ENCODE measurements at regions not wholly inside any gene's neighbourhood (a gene's known extent, or its start where the extent isn't known, plus 50 kb on each side); places are given as distances from the start of the nearest gene placed in this dataset.

DNA sequence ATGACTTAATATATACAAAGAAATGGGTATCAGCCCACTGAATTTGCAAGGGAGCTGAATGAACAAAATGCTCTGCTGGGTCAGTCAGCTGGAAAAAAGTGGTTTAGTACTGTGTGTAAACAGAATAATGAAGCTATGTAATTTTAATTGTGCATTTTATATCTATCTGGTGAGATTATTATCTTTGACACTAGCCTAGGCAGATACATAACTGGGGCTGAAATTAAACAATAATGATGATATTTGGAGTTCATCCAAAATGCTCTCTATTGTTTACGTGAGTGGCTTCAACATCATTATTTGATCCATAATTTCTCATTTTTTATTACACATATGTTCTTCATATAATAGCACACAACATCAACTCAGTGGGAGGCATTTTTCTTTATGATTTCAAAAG, 208.5 kb upstream of the SNX7 start:
- H3K27ac ChIP-seq (replicated peaks): no peak overlapping the region
- no peaks in the 10 kb centered on the region for H3K27me3 ChIP-seq (ENCODE audit: insufficient read depth, poor library complexity, severe bottlenecking)
- no peak overlapping the region for H3K4me3 ChIP-seq (replicated peaks; ENCODE audit: insufficient read depth, low read length)
- TF ChIP-seq GABPA (IDR thresholded peaks at IDR 0.05; ENCODE audit: low read depth) (no peak), POLR2AphosphoS5 (IDR thresholded peaks at IDR 0.05; ENCODE audit: low read depth) (no peak), SPI1 (IDR thresholded peaks at IDR 0.05; ENCODE audit: borderline replicate concordance, low read depth) (no peak)
- TF ChIP-seq, protein P1, sequence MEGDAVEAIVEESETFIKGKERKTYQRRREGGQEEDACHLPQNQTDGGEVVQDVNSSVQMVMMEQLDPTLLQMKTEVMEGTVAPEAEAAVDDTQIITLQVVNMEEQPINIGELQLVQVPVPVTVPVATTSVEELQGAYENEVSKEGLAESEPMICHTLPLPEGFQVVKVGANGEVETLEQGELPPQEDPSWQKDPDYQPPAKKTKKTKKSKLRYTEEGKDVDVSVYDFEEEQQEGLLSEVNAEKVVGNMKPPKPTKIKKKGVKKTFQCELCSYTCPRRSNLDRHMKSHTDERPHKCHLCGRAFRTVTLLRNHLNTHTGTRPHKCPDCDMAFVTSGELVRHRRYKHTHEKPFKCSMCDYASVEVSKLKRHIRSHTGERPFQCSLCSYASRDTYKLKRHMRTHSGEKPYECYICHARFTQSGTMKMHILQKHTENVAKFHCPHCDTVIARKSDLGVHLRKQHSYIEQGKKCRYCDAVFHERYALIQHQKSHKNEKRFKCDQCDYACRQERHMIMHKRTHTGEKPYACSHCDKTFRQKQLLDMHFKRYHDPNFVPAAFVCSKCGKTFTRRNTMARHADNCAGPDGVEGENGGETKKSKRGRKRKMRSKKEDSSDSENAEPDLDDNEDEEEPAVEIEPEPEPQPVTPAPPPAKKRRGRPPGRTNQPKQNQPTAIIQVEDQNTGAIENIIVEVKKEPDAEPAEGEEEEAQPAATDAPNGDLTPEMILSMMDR (IDR thresholded peaks at IDR 0.05; ENCODE audit: insufficient read depth, low read length): no peak
- TF ChIP-seq, protein P2, sequence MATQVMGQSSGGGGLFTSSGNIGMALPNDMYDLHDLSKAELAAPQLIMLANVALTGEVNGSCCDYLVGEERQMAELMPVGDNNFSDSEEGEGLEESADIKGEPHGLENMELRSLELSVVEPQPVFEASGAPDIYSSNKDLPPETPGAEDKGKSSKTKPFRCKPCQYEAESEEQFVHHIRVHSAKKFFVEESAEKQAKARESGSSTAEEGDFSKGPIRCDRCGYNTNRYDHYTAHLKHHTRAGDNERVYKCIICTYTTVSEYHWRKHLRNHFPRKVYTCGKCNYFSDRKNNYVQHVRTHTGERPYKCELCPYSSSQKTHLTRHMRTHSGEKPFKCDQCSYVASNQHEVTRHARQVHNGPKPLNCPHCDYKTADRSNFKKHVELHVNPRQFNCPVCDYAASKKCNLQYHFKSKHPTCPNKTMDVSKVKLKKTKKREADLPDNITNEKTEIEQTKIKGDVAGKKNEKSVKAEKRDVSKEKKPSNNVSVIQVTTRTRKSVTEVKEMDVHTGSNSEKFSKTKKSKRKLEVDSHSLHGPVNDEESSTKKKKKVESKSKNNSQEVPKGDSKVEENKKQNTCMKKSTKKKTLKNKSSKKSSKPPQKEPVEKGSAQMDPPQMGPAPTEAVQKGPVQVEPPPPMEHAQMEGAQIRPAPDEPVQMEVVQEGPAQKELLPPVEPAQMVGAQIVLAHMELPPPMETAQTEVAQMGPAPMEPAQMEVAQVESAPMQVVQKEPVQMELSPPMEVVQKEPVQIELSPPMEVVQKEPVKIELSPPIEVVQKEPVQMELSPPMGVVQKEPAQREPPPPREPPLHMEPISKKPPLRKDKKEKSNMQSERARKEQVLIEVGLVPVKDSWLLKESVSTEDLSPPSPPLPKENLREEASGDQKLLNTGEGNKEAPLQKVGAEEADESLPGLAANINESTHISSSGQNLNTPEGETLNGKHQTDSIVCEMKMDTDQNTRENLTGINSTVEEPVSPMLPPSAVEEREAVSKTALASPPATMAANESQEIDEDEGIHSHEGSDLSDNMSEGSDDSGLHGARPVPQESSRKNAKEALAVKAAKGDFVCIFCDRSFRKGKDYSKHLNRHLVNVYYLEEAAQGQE (IDR thresholded peaks at IDR 0.05; ENCODE audit: insufficient replicate concordance, low read depth): no peak
- DNase-seq (ENCODE audit: low read depth in 1 of 2, low spot score in 1 of 2): no peak

GRCh38 chr1:98452162-98452561, 209.4 kb upstream of the SNX7 start:
- H3K27ac ChIP-seq (replicated peaks): no peak overlapping the region
- no peak overlapping the region for H3K4me3 ChIP-seq (replicated peaks; ENCODE audit: insufficient read depth, low read length)
- no peak for DNase-seq (ENCODE audit: low read depth in 1 of 2, low spot score in 1 of 2)
- no peaks in the 10 kb centered on the region for H3K27me3 ChIP-seq (ENCODE audit: insufficient read depth, poor library complexity, severe bottlenecking)
- TF ChIP-seq, protein P1 (IDR thresholded peaks at IDR 0.05; ENCODE audit: insufficient read depth, low read length): no peak
- TF ChIP-seq GABPA (IDR thresholded peaks at IDR 0.05; ENCODE audit: low read depth): no peak
- no peak for TF ChIP-seq SPI1 (IDR thresholded peaks at IDR 0.05; ENCODE audit: borderline replicate concordance, low read depth)
- TF ChIP-seq POLR2AphosphoS5 (IDR thresholded peaks at IDR 0.05; ENCODE audit: low read depth): no peak
- TF ChIP-seq, protein P2 (IDR thresholded peaks at IDR 0.05; ENCODE audit: insufficient replicate concordance, low read depth): no peak

DNA sequence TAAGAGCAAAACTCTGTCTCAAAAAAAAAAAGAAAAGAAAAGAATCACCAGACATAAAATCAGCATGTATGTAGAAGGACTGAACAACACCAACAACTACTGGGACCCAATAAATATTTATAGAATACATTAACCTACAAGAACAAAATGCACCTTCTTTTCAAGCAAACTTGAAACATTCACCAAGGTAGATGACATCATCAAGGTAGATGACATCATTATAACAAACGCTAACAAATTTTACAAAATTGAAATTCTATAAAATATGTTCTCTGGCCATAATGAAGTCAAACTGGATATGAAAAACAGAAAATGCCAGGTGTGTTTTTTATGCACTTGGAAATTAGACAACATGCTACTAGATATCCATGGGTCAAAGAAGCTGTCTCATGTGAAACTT, 220.2 kb upstream of the SNX7 start:
- no peak overlapping the region for H3K4me3 ChIP-seq (replicated peaks; ENCODE audit: insufficient read depth, low read length)
- H3K27me3 ChIP-seq (ENCODE audit: insufficient read depth, poor library complexity, severe bottlenecking): no peaks in the 10 kb centered on the region
- no peak overlapping the region for H3K27ac ChIP-seq (replicated peaks)
- DNase-seq (ENCODE audit: low read depth in 1 of 2, low spot score in 1 of 2): no peak
- TF ChIP-seq, protein P1 (IDR thresholded peaks at IDR 0.05; ENCODE audit: insufficient read depth, low read length): no peak
- TF ChIP-seq SPI1 (IDR thresholded peaks at IDR 0.05; ENCODE audit: borderline replicate concordance, low read depth) (no peak), GABPA (IDR thresholded peaks at IDR 0.05; ENCODE audit: low read depth) (no peak)

- TF ChIP-seq, protein P2 (IDR thresholded peaks at IDR 0.05; ENCODE audit: insufficient replicate concordance, low read depth): no peak
- no peak for TF ChIP-seq GABPA (IDR thresholded peaks at IDR 0.05; ENCODE audit: low read depth)
- TF ChIP-seq POLR2AphosphoS5 (IDR thresholded peaks at IDR 0.05; ENCODE audit: low read depth): no peak
- TF ChIP-seq, protein P1 (IDR thresholded peaks at IDR 0.05; ENCODE audit: insufficient read depth, low read length): no peak
- no peak for TF ChIP-seq SPI1 (IDR thresholded peaks at IDR 0.05; ENCODE audit: borderline replicate concordance, low read depth)
- DNase-seq (ENCODE audit: low read depth in 1 of 2, low spot score in 1 of 2): no peak
- Histone ChIP-seq H3K27me3 (ENCODE audit: insufficient read depth, poor library complexity, severe bottlenecking) (no peaks in the 10 kb centered on the region), H3K4me3 (replicated peaks; ENCODE audit: insufficient read depth, low read length) (no peak overlapping the region), H3K27ac (replicated peaks) (no peak overlapping the region)
Measured at GRCh38 chr1:98439471-98439870, 222.1 kb upstream of the SNX7 start.
